Glomerular visceral epithelial cell (primary cell): ENCODE measurements at regions not wholly inside any gene's neighbourhood (a gene's known extent, or its start where the extent isn't known, plus 50 kb on each side); places are given as distances from the start of the nearest gene placed in this dataset.

Experiments
- DNase-seq: peaks from one replicate; pipeline ENCODE4 v3.0.0-alpha.2; 2016; ENCODE audit errors: extremely low spot score

GRCh38 chr12:34376133-34376799 is 354.0 kb downstream of the ALG10 start:
- no peak for DNase-seq

GRCh38 chr12:34377243-34378035 is 355.1 kb downstream of the ALG10 start:
- DNase-seq: no peak

- no peak for DNase-seq
Observed at GRCh38 chr12:34379142-34379541, 356.8 kb downstream of the ALG10 start.

- no peak for DNase-seq
Observed at GRCh38 chr12:34384693-34385092, 362.4 kb downstream of the ALG10 start.

GRCh38 chr12:34386016-34386415 is 363.7 kb downstream of the ALG10 start:
- no peak for DNase-seq

- DNase-seq: no peak
Observed at GRCh38 chr12:34386621-34387255, 364.4 kb downstream of the ALG10 start.

- no peak for DNase-seq
Observed at GRCh38 chr12:34387711-34388635, 365.7 kb downstream of the ALG10 start.

- no peak for DNase-seq
Observed at GRCh38 chr12:34388636-34389377, 366.5 kb downstream of the ALG10 start.

- DNase-seq: no peak
Observed at GRCh38 chr12:34389378-34390170, 367.3 kb downstream of the ALG10 start.

- no peak for DNase-seq
Observed at GRCh38 chr12:34390171-34390841, 368.0 kb downstream of the ALG10 start.

GRCh38 chr12:34390846-34391700 is 368.8 kb downstream of the ALG10 start:
- DNase-seq: no peak

- no peak for DNase-seq
Observed at GRCh38 chr12:34391771-34392581, 369.7 kb downstream of the ALG10 start.

- DNase-seq: no peak
Observed at GRCh38 chr12:34392741-34393085, 370.4 kb downstream of the ALG10 start.

- no peak for DNase-seq
Observed at GRCh38 chr12:34393086-34393820, 371.0 kb downstream of the ALG10 start.

- DNase-seq: no peak
Observed at GRCh38 chr12:34393821-34394150, 371.5 kb downstream of the ALG10 start.

GRCh38 chr12:34394211-34395055 is 372.1 kb downstream of the ALG10 start:
- DNase-seq: no peak
